ENCODE measurements at regions not wholly inside any gene's neighbourhood (a gene's known extent, or its start where the extent isn't known, plus 50 kb on each side); places are given as distances from the start of the nearest gene placed in this dataset.

DNA sequence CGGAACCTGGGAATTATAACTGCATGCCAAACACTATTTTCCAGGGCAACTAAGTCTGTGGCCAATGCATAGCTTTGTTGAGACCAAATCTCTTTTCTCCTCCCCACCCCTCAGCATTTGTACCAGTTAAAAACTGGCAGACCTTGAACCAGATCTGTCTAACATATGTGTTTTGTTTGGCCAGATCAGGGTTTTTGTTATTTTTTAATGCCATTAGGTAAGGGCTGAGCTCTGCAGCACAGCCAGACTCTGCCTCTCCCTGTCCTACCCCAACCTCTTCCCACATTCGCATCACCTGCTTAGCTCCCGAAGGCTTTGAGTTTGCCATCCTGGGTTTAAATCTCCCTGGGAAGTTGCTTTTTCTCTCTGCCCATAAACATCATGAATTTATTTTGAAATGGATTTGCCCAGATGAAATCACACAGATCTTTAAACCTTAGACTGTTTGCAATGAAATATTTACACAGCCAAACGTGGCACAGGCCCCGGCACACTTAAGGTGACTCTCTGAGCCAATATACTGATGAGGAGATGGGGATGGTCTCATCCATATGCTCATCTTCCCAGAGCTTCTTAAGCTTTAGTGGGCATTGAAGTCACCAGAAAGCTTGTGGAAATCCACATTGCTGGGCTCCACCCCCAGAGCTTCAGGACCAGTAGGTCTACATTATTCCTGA, 54.0 kb upstream of the ALDH1B1 start:
- H3K27me3 Mint-ChIP-seq (ENCODE audit: insufficient read depth, unreplicated experiment): no peaks in the 10 kb centered on the region
- TF ChIP-seq, protein P1, sequence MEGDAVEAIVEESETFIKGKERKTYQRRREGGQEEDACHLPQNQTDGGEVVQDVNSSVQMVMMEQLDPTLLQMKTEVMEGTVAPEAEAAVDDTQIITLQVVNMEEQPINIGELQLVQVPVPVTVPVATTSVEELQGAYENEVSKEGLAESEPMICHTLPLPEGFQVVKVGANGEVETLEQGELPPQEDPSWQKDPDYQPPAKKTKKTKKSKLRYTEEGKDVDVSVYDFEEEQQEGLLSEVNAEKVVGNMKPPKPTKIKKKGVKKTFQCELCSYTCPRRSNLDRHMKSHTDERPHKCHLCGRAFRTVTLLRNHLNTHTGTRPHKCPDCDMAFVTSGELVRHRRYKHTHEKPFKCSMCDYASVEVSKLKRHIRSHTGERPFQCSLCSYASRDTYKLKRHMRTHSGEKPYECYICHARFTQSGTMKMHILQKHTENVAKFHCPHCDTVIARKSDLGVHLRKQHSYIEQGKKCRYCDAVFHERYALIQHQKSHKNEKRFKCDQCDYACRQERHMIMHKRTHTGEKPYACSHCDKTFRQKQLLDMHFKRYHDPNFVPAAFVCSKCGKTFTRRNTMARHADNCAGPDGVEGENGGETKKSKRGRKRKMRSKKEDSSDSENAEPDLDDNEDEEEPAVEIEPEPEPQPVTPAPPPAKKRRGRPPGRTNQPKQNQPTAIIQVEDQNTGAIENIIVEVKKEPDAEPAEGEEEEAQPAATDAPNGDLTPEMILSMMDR (IDR thresholded peaks at IDR 0.05; ENCODE audit: unreplicated experiment): no peak
- no peak overlapping the region for H3K4me3 Mint-ChIP-seq (ENCODE audit: unreplicated experiment)
- BruUV-seq (replicated peaks): no TSS peak
- no peaks in the 10 kb centered on the region for H3K4me1 Mint-ChIP-seq (ENCODE audit: insufficient read depth, unreplicated experiment)
- ChIA-PET POLR2A (no interaction called here), CTCF (interaction anchor here (0.5 to 1.7 kb wide), 6 partner anchors 9 to 430 kb away, joined by 3 to 5 read pairs (median 3); no protein-coding TSS in a partner anchor)
- H3K9me3 Mint-ChIP-seq (ENCODE audit: unreplicated experiment): no peaks in the 10 kb centered on the region
- H3K27ac Mint-ChIP-seq (ENCODE audit: low read depth, unreplicated experiment): no peak overlapping the region
- DNase-seq (ENCODE audit: unreplicated experiment): no peak
- H3K36me3 Mint-ChIP-seq (ENCODE audit: insufficient read depth, unreplicated experiment): no peaks in the 10 kb centered on the region
- intact Hi-C loops (cut with micrococcal nuclease): no loop called here

DNA sequence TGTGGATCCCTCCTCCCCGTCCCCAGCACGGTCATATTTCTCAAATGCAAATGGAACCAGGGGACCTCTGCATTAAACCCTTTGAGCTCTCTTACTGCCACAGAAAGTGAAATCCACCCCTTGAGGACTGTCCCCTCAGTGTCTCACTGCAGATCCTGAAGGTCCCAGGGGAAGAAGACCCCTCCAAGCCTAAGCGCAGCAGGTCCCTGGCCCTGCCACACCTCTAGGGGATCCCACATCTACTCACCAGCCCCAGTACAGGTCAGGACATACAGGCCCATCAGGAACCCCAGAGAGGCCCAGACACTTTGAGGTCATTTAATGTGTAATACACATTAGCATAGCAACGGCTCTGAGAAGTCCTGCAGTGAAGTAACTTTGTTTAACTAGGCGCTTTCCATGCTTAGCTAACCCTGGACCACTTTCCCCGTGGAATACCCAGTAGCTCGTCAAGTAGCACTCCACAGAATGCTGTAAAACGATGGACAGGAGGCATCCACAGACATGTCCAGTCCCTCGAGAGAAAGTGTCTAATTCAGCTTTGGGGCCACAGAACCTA, 54.7 kb upstream of the ALDH1B1 start:
- no TSS peak for BruUV-seq (replicated peaks)
- Mint-ChIP-seq H3K36me3 (ENCODE audit: insufficient read depth, unreplicated experiment) (no peaks in the 10 kb centered on the region), H3K27ac (ENCODE audit: low read depth, unreplicated experiment) (no peak overlapping the region), H3K9me3 (ENCODE audit: unreplicated experiment) (no peaks in the 10 kb centered on the region), H3K4me3 (ENCODE audit: unreplicated experiment) (no peak overlapping the region), H3K27me3 (ENCODE audit: insufficient read depth, unreplicated experiment) (no peaks in the 10 kb centered on the region), H3K4me1 (ENCODE audit: insufficient read depth, unreplicated experiment) (no peaks in the 10 kb centered on the region)
- CTCF ChIA-PET: interaction anchor here (0.5 to 1.7 kb wide), 4 partner anchors 8 to 429 kb away, joined by 3 to 4 read pairs (median 3); no protein-coding TSS in a partner anchor
- TF ChIP-seq, protein P1 (IDR thresholded peaks at IDR 0.05; ENCODE audit: unreplicated experiment): no peak
- DNase-seq (ENCODE audit: unreplicated experiment): no peak
- intact Hi-C loops (cut with micrococcal nuclease): no loop called here
- POLR2A ChIA-PET: no interaction called here

DNA sequence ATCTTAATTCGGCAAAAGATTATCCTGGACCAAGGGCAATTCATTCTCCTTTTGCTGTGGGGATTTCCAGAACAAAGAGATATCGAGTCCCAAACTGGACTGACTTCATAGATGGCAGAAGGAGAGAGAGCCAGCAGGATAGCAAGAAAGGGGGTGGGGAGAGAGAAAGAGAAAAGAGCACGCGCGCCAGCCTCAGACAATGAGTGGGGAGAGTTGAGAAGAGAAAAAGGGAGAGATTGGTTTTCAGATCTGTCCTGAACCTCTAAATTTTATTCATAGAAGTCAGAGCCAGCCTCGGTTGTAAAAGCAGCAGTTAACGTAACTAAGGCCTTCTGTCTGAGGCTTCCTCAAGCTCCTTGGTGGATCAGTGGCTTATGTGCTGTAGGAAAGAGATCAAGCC, 55.3 kb upstream of the ALDH1B1 start:
- no peaks in the 10 kb centered on the region for H3K36me3 Mint-ChIP-seq (ENCODE audit: insufficient read depth, unreplicated experiment)
- TF ChIP-seq, protein P1 (IDR thresholded peaks at IDR 0.05; ENCODE audit: unreplicated experiment): no peak
- ChIA-PET CTCF (no interaction called here), POLR2A (no interaction called here)
- no TSS peak for BruUV-seq (replicated peaks)
- DNase-seq (ENCODE audit: unreplicated experiment): no peak
- H3K9me3 Mint-ChIP-seq (ENCODE audit: unreplicated experiment): no peaks in the 10 kb centered on the region
- no peak overlapping the region for H3K4me3 Mint-ChIP-seq (ENCODE audit: unreplicated experiment)
- intact Hi-C loops (cut with micrococcal nuclease): no loop called here
- H3K27me3 Mint-ChIP-seq (ENCODE audit: insufficient read depth, unreplicated experiment): no peaks in the 10 kb centered on the region
- no peak overlapping the region for H3K27ac Mint-ChIP-seq (ENCODE audit: low read depth, unreplicated experiment)
- no peaks in the 10 kb centered on the region for H3K4me1 Mint-ChIP-seq (ENCODE audit: insufficient read depth, unreplicated experiment)

DNA sequence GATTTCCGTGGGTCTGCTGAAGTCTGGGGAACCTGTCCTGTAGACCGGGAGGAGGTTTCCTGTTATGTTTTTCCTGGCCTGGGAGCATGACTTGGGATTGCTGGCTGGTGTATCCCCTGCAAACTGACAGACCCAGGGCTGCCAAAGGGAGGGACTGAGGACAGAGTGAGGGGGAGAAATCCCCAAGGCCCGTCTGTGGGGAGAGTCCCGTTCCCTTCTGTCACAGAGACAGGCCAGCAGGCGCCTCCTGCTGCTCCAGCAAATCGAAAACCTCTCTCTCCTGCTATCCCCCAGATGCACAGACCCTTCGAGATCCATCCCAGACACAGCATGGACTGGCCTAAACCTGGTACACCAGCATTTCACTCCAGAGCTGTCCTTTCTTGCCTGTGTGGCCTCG, 56.2 kb upstream of the ALDH1B1 start:
- ChIA-PET POLR2A (no interaction called here), CTCF (no interaction called here)
- BruUV-seq (replicated peaks): no TSS peak
- Mint-ChIP-seq H3K4me1 (ENCODE audit: insufficient read depth, unreplicated experiment) (no peaks in the 10 kb centered on the region), H3K36me3 (ENCODE audit: insufficient read depth, unreplicated experiment) (no peaks in the 10 kb centered on the region), H3K9me3 (ENCODE audit: unreplicated experiment) (no peaks in the 10 kb centered on the region), H3K27ac (ENCODE audit: low read depth, unreplicated experiment) (no peak overlapping the region), H3K27me3 (ENCODE audit: insufficient read depth, unreplicated experiment) (no peaks in the 10 kb centered on the region), H3K4me3 (ENCODE audit: unreplicated experiment) (no peak overlapping the region)
- intact Hi-C loops (cut with micrococcal nuclease): no loop called here
- TF ChIP-seq, protein P1 (IDR thresholded peaks at IDR 0.05; ENCODE audit: unreplicated experiment): no peak
- DNase-seq (ENCODE audit: unreplicated experiment): no peak
